ENCODE measurements at regions not wholly inside any gene's neighbourhood (a gene's known extent, or its start where the extent isn't known, plus 50 kb on each side); places are given as distances from the start of the nearest gene placed in this dataset.

DNA sequence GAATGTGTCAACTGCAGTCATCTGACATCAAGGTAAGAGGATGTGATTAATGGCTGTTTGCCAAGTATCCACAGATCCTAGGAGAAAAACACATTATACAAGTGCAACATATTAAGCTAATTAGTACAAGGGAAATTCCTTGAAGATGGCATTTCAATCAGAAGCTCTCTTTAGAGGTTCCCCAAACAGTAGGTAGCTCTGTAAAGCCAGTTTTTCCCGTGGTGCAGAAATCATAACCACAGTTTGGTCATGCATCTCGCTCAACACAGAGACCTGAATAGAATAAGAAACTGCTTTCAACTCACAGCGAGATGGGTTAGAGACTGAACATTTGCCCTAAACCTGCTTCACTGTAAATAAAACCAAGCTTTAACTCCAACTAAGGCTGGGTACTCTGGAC, 230.5 kb upstream of the CAMK1G start:
- DNase-seq (ENCODE audit: extremely low spot score): no peak
- TF ChIP-seq, protein P1, sequence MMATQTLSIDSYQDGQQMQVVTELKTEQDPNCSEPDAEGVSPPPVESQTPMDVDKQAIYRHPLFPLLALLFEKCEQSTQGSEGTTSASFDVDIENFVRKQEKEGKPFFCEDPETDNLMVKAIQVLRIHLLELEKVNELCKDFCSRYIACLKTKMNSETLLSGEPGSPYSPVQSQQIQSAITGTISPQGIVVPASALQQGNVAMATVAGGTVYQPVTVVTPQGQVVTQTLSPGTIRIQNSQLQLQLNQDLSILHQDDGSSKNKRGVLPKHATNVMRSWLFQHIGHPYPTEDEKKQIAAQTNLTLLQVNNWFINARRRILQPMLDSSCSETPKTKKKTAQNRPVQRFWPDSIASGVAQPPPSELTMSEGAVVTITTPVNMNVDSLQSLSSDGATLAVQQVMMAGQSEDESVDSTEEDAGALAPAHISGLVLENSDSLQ (IDR thresholded peaks at IDR 0.05): no peak
- no peak for TF ChIP-seq TARDBP (IDR thresholded peaks at IDR 0.05)
- POLR2A ChIA-PET: no interaction called here
- CTCF ChIA-PET: interaction anchor here (1.0 kb wide), 1 partner anchor 8 kb away, joined by 3 read pairs; no protein-coding TSS in a partner anchor

DNA sequence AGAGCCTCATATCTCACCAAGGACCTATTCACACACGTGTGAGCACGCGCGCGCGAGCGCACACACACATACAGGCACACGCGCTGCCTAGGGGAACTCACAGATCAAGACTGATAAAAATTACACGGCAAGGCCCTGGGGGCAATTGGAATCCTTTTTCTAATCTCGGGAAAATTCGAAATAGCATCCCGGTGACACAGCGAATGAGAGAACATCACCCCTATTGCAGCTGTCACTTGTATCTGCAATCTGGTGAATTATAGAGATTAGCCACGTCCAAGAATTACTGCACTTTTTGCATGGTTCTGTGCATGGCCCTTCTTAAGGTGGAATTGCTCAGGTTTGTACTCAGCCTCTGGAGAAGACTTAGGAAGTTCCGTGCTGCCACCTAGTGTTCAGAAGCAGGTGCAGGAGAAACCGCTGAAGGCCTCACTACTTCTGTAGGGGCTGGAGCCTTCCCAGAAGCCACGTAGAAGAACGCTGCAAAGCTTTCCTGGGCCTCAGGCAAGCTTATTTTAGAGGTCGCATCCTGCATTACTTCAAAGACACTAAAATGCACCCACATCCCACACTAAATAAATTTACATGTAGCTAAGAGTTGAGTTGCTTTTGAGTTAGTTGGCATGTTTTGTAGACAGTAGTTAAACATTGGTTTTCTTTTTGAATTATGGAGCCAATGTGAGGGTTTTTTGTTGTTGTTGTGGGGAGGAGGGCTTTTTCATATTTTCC, 229.2 kb upstream of the CAMK1G start:
- TF ChIP-seq FOXA1 (IDR thresholded peaks at IDR 0.05) (no peak), FOXK2 (IDR thresholded peaks at IDR 0.05) (no peak), CTBP1 (IDR thresholded peaks at IDR 0.05; ENCODE audit: borderline replicate concordance) (no peak), BHLHE40 (IDR thresholded peaks at IDR 0.05; ENCODE audit: borderline replicate concordance) (no peak), ZNF384 (IDR thresholded peaks at IDR 0.05) (no peak), FOXM1 (IDR thresholded peaks at IDR 0.05; ENCODE audit: borderline replicate concordance) (no peak), HDGF (IDR thresholded peaks at IDR 0.05; ENCODE audit: borderline replicate concordance) (no peak), ARNT (IDR thresholded peaks at IDR 0.05) (no peak), ELF4 (IDR thresholded peaks at IDR 0.05) (no peak), TARDBP (IDR thresholded peaks at IDR 0.05) (no peak), SUZ12 (IDR thresholded peaks at IDR 0.05) (no peak), LEF1 (IDR thresholded peaks at IDR 0.05; ENCODE audit: borderline replicate concordance) (no peak), L3MBTL2 (conservative IDR thresholded peaks at IDR 0.05) (no peak), NFRKB (IDR thresholded peaks at IDR 0.05) (no peak), SP1 (IDR thresholded peaks at IDR 0.05) (no peak)
- TF ChIP-seq, protein P1 (IDR thresholded peaks at IDR 0.05): no peak
- ChIA-PET POLR2A (no interaction called here), CTCF (interaction anchor here (0.7 to 1.2 kb wide), 4 partner anchors 9 to 15 kb away, joined by 3 to 6 read pairs (median 4); no protein-coding TSS in a partner anchor)
- DNase-seq (ENCODE audit: extremely low spot score): peak; percentile 83

DNA sequence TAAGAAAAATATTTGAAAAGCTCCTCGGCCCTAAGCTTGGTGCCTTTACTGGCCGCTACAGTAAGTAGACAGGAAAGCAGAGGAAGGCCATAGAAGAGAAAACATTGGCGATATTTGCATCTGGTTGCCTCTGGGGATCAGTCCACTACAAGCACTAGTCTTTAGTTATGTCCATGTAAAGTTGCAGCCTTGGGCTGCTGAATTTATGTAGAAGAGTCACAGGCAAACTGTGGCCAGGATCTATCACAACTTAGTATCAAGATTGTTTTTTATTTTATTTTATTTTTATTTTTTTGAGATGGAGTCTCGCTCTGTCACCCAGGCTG, 228.7 kb upstream of the CAMK1G start:
- POLR2A ChIA-PET: no interaction called here
- CTCF ChIA-PET: interaction anchor here (0.7 to 1.2 kb wide), 3 partner anchors 8 to 15 kb away, joined by 3 to 6 read pairs (median 4); no protein-coding TSS in a partner anchor
- no peak for DNase-seq (ENCODE audit: extremely low spot score)
- no peak for TF ChIP-seq ZNF384 (IDR thresholded peaks at IDR 0.05)
- no peak for TF ChIP-seq LEF1 (IDR thresholded peaks at IDR 0.05; ENCODE audit: borderline replicate concordance)
- no peak for TF ChIP-seq CTBP1 (IDR thresholded peaks at IDR 0.05; ENCODE audit: borderline replicate concordance)

DNA sequence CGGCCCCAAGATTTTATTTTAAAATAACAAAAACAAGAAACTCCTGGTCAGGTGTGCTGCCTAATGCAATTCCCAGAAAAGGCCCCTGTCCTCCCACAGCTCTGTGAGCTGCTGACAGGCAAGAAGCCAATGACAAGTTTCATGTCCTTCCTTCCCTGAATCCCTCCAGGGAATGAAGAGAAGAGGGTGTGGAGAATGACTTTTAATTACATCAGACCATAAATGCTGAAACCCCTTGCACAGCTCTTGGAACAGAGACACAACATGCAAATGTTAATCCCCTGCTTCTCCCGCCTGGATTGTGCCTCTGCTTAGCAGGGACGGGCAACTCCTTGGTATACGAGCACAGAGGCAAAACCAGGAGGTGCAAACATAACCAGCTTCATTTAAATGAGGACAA, 228.1 kb upstream of the CAMK1G start:
- no peak for TF ChIP-seq TARDBP (IDR thresholded peaks at IDR 0.05)
- CTCF ChIA-PET: interaction anchor here (0.6 kb wide), 1 partner anchor 1313 kb away, joined by 3 read pairs; no protein-coding TSS in a partner anchor

DNA sequence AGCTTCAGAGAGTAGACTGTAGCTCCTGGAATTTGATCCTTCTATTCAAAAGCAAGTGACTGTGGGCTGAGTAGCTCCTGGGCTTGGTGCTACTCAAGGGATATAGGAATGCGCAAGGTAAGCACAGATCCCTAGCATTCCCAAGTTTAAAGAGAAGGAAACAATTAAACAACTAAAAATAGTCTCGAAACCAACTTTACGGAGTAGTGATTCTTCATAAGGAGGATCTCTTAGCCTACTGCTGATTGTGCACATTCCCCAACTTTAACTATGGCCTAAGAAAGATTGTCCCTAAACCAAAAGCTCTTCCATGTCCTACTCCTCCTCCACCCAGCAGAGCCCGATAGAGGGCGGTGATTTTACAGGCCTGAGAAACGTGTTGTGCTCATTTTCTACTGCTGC, 226.5 kb upstream of the CAMK1G start:
- DNase-seq (ENCODE audit: extremely low spot score): no peak
- no peak for TF ChIP-seq SP1 (IDR thresholded peaks at IDR 0.05)
- TF ChIP-seq BHLHE40 (IDR thresholded peaks at IDR 0.05; ENCODE audit: borderline replicate concordance): no peak
- TF ChIP-seq ARNT (IDR thresholded peaks at IDR 0.05): no peak
- TF ChIP-seq ELF4 (IDR thresholded peaks at IDR 0.05): no peak
- TF ChIP-seq FOXK2 (IDR thresholded peaks at IDR 0.05): no peak
- no peak for TF ChIP-seq L3MBTL2 (conservative IDR thresholded peaks at IDR 0.05)
- TF ChIP-seq FOXM1 (IDR thresholded peaks at IDR 0.05; ENCODE audit: borderline replicate concordance): no peak
- ChIA-PET CTCF (no interaction called here), POLR2A (no interaction called here)

More for the DNA sequence above, 228.1 kb upstream of the CAMK1G start:
- DNase-seq (ENCODE audit: extremely low spot score): no peak
- POLR2A ChIA-PET: no interaction called here

DNA sequence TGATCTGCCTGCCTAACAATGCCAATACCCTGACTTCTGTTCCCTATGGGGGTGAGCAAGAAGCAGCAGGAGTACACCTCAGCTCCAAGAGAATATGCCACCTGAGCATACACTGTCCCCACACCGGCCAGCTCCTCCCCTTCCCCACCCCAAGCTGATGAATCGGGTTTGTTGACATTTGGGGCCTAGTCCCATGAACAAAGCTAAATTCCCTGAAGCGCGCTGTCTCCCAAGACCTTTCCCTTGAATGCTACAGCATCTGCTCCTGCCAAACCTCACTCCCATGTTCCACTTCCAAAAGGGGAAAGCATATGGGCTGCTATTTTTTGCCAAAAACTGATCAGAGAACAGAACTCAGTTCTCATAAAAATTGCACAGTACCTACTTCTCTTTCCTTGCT, 220.4 kb upstream of the CAMK1G start:
- TF ChIP-seq HDGF (IDR thresholded peaks at IDR 0.05; ENCODE audit: borderline replicate concordance) (no peak), CTBP1 (IDR thresholded peaks at IDR 0.05; ENCODE audit: borderline replicate concordance) (no peak), SUZ12 (IDR thresholded peaks at IDR 0.05) (no peak), SP1 (IDR thresholded peaks at IDR 0.05) (no peak), FOXK2 (IDR thresholded peaks at IDR 0.05) (no peak), L3MBTL2 (conservative IDR thresholded peaks at IDR 0.05) (no peak), ZNF384 (IDR thresholded peaks at IDR 0.05) (no peak), NFRKB (IDR thresholded peaks at IDR 0.05) (no peak), TARDBP (IDR thresholded peaks at IDR 0.05) (no peak), ELF4 (IDR thresholded peaks at IDR 0.05) (no peak), FOXM1 (IDR thresholded peaks at IDR 0.05; ENCODE audit: borderline replicate concordance) (no peak), LEF1 (IDR thresholded peaks at IDR 0.05; ENCODE audit: borderline replicate concordance) (no peak)
- TF ChIP-seq, protein P1 (IDR thresholded peaks at IDR 0.05): no peak
- ChIA-PET CTCF (interaction anchor here (0.7 kb wide), 1 partner anchor 8 kb away, joined by 4 read pairs; no protein-coding TSS in a partner anchor), POLR2A (no interaction called here)
- no peak for DNase-seq (ENCODE audit: extremely low spot score)

DNA sequence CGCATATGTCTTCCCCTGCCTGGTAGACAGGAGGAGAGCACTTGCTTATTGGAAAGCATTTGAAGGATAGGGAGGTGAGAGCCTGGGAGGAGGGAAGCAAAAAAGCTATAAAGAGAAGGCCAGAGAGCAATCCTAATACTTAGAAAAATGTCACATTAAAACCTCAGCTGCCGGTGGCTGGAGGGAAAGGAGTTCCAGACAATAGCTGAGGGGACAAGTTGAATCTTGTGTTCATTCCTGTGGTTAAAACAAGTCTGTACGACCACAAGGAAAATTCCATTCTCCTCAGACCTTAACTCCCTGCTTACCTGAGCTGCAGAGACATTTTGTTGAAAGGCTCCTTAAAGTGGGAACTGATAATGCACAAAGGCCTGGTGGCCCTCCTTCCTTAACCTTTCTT, 218.8 kb upstream of the CAMK1G start:
- POLR2A ChIA-PET: no interaction called here
- TF ChIP-seq TARDBP (IDR thresholded peaks at IDR 0.05) (no peak), FOXA1 (IDR thresholded peaks at IDR 0.05) (no peak), HDGF (IDR thresholded peaks at IDR 0.05; ENCODE audit: borderline replicate concordance) (no peak), FOXM1 (IDR thresholded peaks at IDR 0.05; ENCODE audit: borderline replicate concordance) (no peak), SUZ12 (IDR thresholded peaks at IDR 0.05) (no peak), L3MBTL2 (conservative IDR thresholded peaks at IDR 0.05) (no peak), BHLHE40 (IDR thresholded peaks at IDR 0.05; ENCODE audit: borderline replicate concordance) (no peak), ELF4 (IDR thresholded peaks at IDR 0.05) (no peak), ARNT (IDR thresholded peaks at IDR 0.05) (no peak), ZNF384 (IDR thresholded peaks at IDR 0.05) (no peak), NFRKB (IDR thresholded peaks at IDR 0.05) (no peak), SP1 (IDR thresholded peaks at IDR 0.05) (no peak), LEF1 (IDR thresholded peaks at IDR 0.05; ENCODE audit: borderline replicate concordance) (no peak)
- DNase-seq (ENCODE audit: extremely low spot score): no peak
- CTCF ChIA-PET: no interaction called here
